ENCODE measurements at regions not wholly inside any gene's neighbourhood (a gene's known extent, or its start where the extent isn't known, plus 50 kb on each side); places are given as distances from the start of the nearest gene placed in this dataset.

- DNase-seq, result no peak
Measured at GRCh38 chr1:244920911-244921761, 56.8 kb upstream of the HNRNPU start.

- no peak for DNase-seq
Measured at GRCh38 chr1:244919320-244920282, 55.3 kb upstream of the HNRNPU start.

- no peak for DNase-seq
Measured at GRCh38 chr1:244918421-244919319, 54.3 kb upstream of the HNRNPU start.

GRCh38 chr1:244917073-244917670 is 52.8 kb upstream of the HNRNPU start:
- no peak for DNase-seq

GRCh38 chr1:244915736-244916135 is 51.4 kb upstream of the HNRNPU start:
- DNase-seq, result no peak

- DNase-seq, result no peak
Measured at GRCh38 chr1:244914761-244915160, 50.4 kb upstream of the HNRNPU start.

Measured in NCI-H2029 treated with DMSO at 0.1 percent for 48 hours (cell line).